HFFc6 (cell line): ENCODE measurements at regions not wholly inside any gene's neighbourhood (a gene's known extent, or its start where the extent isn't known, plus 50 kb on each side); places are given as distances from the start of the nearest gene placed in this dataset.

Experiments
- DNase-seq: peaks from one replicate; pipeline ENCODE4 v3.0.0-alpha.2; 2018
- H3K27ac Mint-ChIP-seq: 2 replicates; pipeline ENCODE4 v1.8.0; 2020; ENCODE audit warnings: mild to moderate bottlenecking, mixed read lengths
- H3K27me3 Mint-ChIP-seq: 2 replicates; pipeline ENCODE4 v1.8.0; 2021; ENCODE audit warnings: mild to moderate bottlenecking, moderate library complexity, mixed read lengths; ENCODE audit not compliant: insufficient read depth
- H3K36me3 Mint-ChIP-seq: 2 replicates; pipeline ENCODE4 v1.8.0; 2021; ENCODE audit warnings: low read depth, mixed read lengths
- H3K4me1 Mint-ChIP-seq: 2 replicates; pipeline ENCODE4 v1.8.0; 2020; ENCODE audit warnings: low read depth, mixed read lengths
- H3K4me3 Mint-ChIP-seq: 2 replicates; pipeline ENCODE4 v1.8.0; 2020; ENCODE audit warnings: mild to moderate bottlenecking, moderate library complexity, mixed read lengths
- H3K9me3 Mint-ChIP-seq: 2 replicates; pipeline ENCODE4 v1.8.0; 2020; ENCODE audit warnings: mild to moderate bottlenecking, mixed read lengths
- CTCF ChIP-seq: fragments of 200-600 bp; sonication (generic); IDR thresholded peaks from 2 replicates; pipeline ENCODE4 v1.5.0; 2021; ENCODE audit warnings: antibody characterized with exemption, mild to moderate bottlenecking

GRCh38 chr1:165047994-165048393 lies 308.5 kb downstream of the LMX1A start:
- Mint-ChIP-seq H3K4me1 (no peaks in the 10 kb centered on the region), H3K27ac (no peak overlapping the region), H3K27me3 (peaks cover 11% of the 10 kb centered on the region), H3K4me3 (no peak overlapping the region), H3K36me3 (no peaks in the 10 kb centered on the region), H3K9me3 (no peaks in the 10 kb centered on the region)
- no peak for DNase-seq
- no peak for TF ChIP-seq CTCF

GRCh38 chr1:165045902-165046301 lies 310.6 kb downstream of the LMX1A start:
- Mint-ChIP-seq H3K4me1 (no peaks in the 10 kb centered on the region), H3K27ac (no peak overlapping the region), H3K27me3 (peaks cover 9% of the 10 kb centered on the region), H3K9me3 (no peaks in the 10 kb centered on the region), H3K36me3 (no peaks in the 10 kb centered on the region), H3K4me3 (no peak overlapping the region)
- no peak for TF ChIP-seq CTCF
- DNase-seq = no peak

- no peaks in the 10 kb centered on the region for H3K27me3 Mint-ChIP-seq
- no peak for DNase-seq
- H3K27ac Mint-ChIP-seq = no peak overlapping the region
- H3K4me1 Mint-ChIP-seq = no peaks in the 10 kb centered on the region
- no peak for TF ChIP-seq CTCF
- no peaks in the 10 kb centered on the region for H3K36me3 Mint-ChIP-seq
- H3K9me3 Mint-ChIP-seq = no peaks in the 10 kb centered on the region; the same call in 1 of the 2 replicates
- no peak overlapping the region for H3K4me3 Mint-ChIP-seq
Observed at GRCh38 chr1:165040641-165041040, 315.9 kb downstream of the LMX1A start.

GRCh38 chr1:165039996-165040395 lies 316.5 kb downstream of the LMX1A start:
- Mint-ChIP-seq H3K9me3 (no peaks in the 10 kb centered on the region; the same call in 1 of the 2 replicates), H3K27me3 (no peaks in the 10 kb centered on the region), H3K4me1 (no peaks in the 10 kb centered on the region), H3K27ac (no peak overlapping the region), H3K36me3 (no peaks in the 10 kb centered on the region), H3K4me3 (no peak overlapping the region)
- no peak for DNase-seq
- no peak for TF ChIP-seq CTCF

GRCh38 chr1:165036403-165036802 lies 320.1 kb downstream of the LMX1A start:
- Mint-ChIP-seq H3K27me3 (no peaks in the 10 kb centered on the region), H3K9me3 (no peaks in the 10 kb centered on the region; the same call in 1 of the 2 replicates), H3K27ac (no peak overlapping the region), H3K4me3 (no peak overlapping the region), H3K4me1 (no peaks in the 10 kb centered on the region), H3K36me3 (no peaks in the 10 kb centered on the region)
- no peak for DNase-seq
- TF ChIP-seq CTCF = no peak
